HG02610 (cell line): ENCODE measurements at regions not wholly inside any gene's neighbourhood (a gene's known extent, or its start where the extent isn't known, plus 50 kb on each side); places are given as distances from the start of the nearest gene placed in this dataset.
"Not testable (repeated sequence)": the region's sequence is repeated elsewhere in the genome, so short reads cannot be mapped to it uniquely, and the experiment has no call there.

Source experiments
- ATAC-seq: cut with Tn5 transposase; IDR thresholded peaks from one replicate; pipeline ENCODE4 v1.9.1; 2021; ENCODE audit warnings: mild to moderate bottlenecking, moderate library complexity; ENCODE audit not compliant: unreplicated experiment

- ATAC-seq, result not testable (repeated sequence)
These were observed 108.2 kb downstream of the SPATA31A1 start for GRCh38 chr9:39463696-39464095.

DNA sequence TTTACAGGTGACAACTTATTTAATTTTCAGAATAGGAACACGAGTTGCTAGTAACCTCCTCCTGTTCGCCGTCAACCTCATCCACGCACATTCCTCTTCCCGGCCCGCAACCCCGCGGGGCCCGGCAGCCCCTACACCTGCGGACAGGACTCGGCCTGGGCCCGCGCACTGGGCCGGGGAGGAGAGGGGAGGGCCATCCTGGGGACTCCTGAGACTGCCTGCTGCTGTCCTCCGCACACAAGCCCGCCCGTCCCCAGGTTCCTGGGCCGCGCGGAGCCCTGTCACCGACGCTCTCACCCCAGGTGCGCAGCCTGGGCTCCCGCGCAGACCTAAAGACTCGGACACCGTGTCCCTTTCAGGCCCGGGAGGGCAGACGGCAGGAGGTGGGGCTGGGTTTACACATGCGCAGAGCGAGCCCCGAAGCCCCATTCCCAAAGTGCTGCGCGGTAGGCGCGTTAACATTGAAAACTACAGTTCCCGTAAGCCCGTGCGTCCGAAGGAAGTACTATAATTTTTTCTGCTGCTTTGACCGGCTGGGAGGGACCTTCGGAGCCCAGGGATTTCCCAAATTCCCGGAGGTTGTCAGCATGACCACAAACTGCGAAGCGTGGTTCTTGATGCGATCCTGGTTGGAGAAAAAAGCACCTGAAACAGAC lies 108.8 kb downstream of the SPATA31A1 start:
- peak; percentile 93 for ATAC-seq

- ATAC-seq, result peak; percentile 88
These were observed 119.0 kb downstream of the SPATA31A1 start for GRCh38 chr9:39474499-39474898.

DNA sequence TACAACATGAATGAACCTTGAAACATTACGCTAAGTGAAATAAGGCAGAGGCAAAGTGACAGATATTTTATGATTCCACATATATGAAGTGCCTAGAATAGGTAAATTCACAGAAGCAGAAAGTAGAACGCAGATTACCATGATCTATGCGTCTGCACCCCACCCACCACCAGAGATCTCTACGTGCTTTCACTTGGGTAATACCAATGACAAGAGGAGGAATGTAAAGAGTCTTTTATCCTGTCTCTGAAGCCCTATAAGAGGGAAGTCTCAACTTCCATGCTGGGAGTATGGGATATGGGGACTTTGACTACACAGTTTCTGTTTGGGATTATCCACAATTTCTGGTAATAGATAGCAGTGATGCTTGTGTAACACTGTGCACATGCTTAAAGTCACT lies 127.6 kb downstream of the SPATA31A1 start:
- not testable (repeated sequence) for ATAC-seq

- ATAC-seq, result not testable (repeated sequence)
These were observed 128.4 kb downstream of the SPATA31A1 start for GRCh38 chr9:39483880-39484279.

GRCh38 chr9:39484292-39484691 lies 128.8 kb downstream of the SPATA31A1 start:
- ATAC-seq, result not testable (repeated sequence)

- ATAC-seq, result not testable (repeated sequence)
These were observed 132.0 kb downstream of the SPATA31A1 start for GRCh38 chr9:39487477-39487876.

- ATAC-seq, result not testable (repeated sequence)
These were observed 140.8 kb downstream of the SPATA31A1 start for GRCh38 chr9:39496248-39496647.

DNA sequence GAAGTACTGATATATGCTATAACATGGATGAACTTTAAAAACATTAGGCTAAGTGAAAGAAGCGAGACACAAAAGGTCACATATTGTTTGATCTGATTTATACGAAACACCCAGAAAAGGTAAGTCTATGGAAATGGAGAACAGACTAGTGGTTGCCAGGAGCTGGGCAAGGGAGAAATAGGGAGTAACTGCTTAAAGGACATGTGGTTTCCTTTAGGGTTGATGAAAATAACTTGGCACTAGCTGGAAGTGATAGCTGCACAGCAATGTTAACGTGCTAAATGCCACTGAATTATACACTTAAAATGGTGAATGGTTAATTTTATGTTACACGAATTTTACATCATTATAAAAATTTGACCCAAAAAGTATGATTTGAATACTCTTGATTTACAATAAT lies 147.7 kb downstream of the SPATA31A1 start:
- not testable (repeated sequence) for ATAC-seq

GRCh38 chr9:39527387-39528029 lies 172.0 kb downstream of the SPATA31A1 start:
- ATAC-seq, result not testable (repeated sequence)

DNA sequence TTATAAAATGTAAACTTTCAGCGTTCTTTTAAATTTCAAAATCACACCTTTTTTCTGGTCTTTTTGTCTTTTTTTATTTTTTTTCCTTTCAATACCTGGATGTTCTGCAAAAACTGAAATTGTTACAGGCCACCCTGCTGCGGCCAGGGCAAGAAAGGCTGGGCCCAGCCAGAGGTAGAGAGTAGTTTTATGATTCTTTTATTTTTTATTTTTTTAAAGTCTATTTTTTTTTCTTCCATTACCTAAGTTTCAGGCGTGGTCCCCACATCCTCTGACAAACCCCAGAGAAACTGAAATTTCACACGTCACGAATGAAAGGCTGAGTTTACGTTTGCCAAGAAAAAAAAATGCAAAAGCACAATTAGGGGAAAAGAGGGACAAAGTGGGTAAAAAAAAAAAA lies 177.1 kb downstream of the SPATA31A1 start:
- ATAC-seq, result not testable (repeated sequence)

- not testable (repeated sequence) for ATAC-seq
These were observed 177.7 kb downstream of the SPATA31A1 start for GRCh38 chr9:39533001-39533762.

GRCh38 chr9:39533763-39534548 lies 178.5 kb downstream of the SPATA31A1 start:
- not testable (repeated sequence) for ATAC-seq

- ATAC-seq, result not testable (repeated sequence)
These were observed 179.4 kb downstream of the SPATA31A1 start for GRCh38 chr9:39534897-39535296.

DNA sequence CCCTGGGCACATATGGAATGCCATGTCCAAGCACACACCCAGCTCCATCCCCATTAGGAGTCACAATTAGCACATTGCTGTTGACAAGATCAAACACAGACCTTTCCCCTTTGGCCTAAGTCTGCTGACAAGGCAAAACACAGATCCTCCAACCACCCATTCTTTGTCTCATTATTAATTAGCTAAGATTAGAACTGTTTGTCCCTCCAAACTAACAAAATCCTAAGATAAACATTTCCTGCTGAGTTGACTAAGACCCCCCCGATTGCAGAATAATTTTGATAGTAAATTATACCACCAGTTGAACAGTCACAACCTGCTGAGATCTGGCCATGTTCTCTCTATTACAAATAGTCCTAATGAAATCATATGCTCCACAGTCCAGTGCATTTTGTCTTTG lies 186.7 kb downstream of the SPATA31A1 start:
- ATAC-seq, result not testable (repeated sequence)

- not testable (repeated sequence) for ATAC-seq
These were observed 189.6 kb downstream of the SPATA31A1 start for GRCh38 chr9:39545079-39545478.

GRCh38 chr9:39550573-39550972 lies 195.1 kb downstream of the SPATA31A1 start:
- not testable (repeated sequence) for ATAC-seq

- ATAC-seq, result not testable (repeated sequence)
These were observed 196.1 kb downstream of the SPATA31A1 start for GRCh38 chr9:39551544-39551943.

DNA sequence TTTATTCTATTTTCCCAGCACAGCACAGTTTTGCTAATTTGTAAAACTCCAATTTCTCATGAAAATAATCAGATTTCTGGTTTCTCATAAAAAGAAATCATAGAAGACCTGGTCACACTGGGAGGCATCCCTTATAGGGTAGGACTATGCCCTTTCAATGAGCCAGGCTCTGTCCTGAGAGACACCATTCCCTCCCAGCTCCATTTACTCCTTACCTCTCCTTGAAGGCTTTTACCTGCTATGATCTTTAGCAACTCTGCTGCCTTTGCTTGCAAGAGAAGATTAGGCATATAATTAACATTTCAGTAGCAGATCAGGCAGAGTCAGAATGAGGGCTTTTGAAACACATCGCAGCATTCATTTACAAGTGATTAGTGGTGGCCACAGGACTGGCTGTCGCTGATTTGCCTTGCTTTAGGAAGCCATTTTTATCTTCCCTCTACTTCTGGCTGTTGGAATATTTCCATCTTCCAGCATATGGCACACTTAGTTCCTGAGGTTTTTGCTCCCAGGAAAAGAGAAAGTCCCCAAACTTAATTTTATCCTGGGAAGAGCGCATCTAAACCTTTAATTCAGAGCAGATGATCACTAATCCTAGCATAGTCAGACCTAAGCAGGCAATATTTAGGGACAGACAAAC lies 196.9 kb downstream of the SPATA31A1 start:
- not testable (repeated sequence) for ATAC-seq

GRCh38 chr9:39554352-39554751 lies 198.9 kb downstream of the SPATA31A1 start:
- not testable (repeated sequence) for ATAC-seq
